Liver (tissue), 8 donors: ENCODE measurements at regions not wholly inside any gene's neighbourhood (a gene's known extent, or its start where the extent isn't known, plus 50 kb on each side); places are given as distances from the start of the nearest gene placed in this dataset.

ENCODE experiments used
- DNase-seq: peaks from one replicate; pipeline ENCODE4 v3.0.0-alpha.2; 2017; ENCODE audit warnings: low spot score
- H3K27ac ChIP-seq, 2 donors: one replicate each; pipeline ENCODE4 v1.7.0; 2013; ENCODE audit warnings: inconsistent platforms in 2 of 2, low read length in 2 of 2, control low read depth in 1 of 2, low read depth in 1 of 2, mild to moderate bottlenecking in 1 of 2
- H3K27me3 ChIP-seq, 4 donors: one replicate each; pipeline versions ENCODE4 v1.6.1 to v1.7.0; 2013; ENCODE audit warnings: low read length in 3 of 4, inconsistent platforms in 1 of 4, mild to moderate bottlenecking in 1 of 4, moderate library complexity in 1 of 4; ENCODE audit not compliant: control insufficient read depth in 4 of 4, insufficient read depth in 4 of 4
- H3K36me3 ChIP-seq, 4 donors: one replicate each; pipeline versions ENCODE4 v1.6.1 to v1.7.0; 2013; ENCODE audit warnings: low read length in 3 of 4, mild to moderate bottlenecking in 3 of 4, low read depth in 1 of 4, moderate library complexity in 1 of 4; ENCODE audit not compliant: control insufficient read depth in 4 of 4, insufficient read depth in 3 of 4
- H3K4me1 ChIP-seq, 4 donors: one replicate each; pipeline versions ENCODE4 v1.6.1 to v1.7.0; 2013; ENCODE audit warnings: low read length in 3 of 4, mild to moderate bottlenecking in 3 of 4, moderate library complexity in 1 of 4; ENCODE audit not compliant: control insufficient read depth in 4 of 4, insufficient read depth in 4 of 4
- H3K4me3 ChIP-seq, 3 donors: one replicate each; pipeline versions ENCODE4 v1.6.1 to v1.7.0; 2013; ENCODE audit warnings: low read length in 3 of 3, control low read depth in 1 of 3, low read depth in 1 of 3, mild to moderate bottlenecking in 1 of 3
- H3K9ac ChIP-seq, 2 donors: one replicate each; pipeline ENCODE4 v1.7.0; 2013; ENCODE audit warnings: low read length in 2 of 2, mild to moderate bottlenecking in 2 of 2, moderate library complexity in 2 of 2, control low read depth in 1 of 2, low read depth in 1 of 2
- H3K9me3 ChIP-seq, 4 donors: one replicate each; pipeline versions ENCODE4 v1.6.1 to v1.7.0; 2013; ENCODE audit warnings: low read length in 3 of 4; ENCODE audit not compliant: control insufficient read depth in 4 of 4
- ATF3 ChIP-seq: IDR thresholded peaks from 2 replicates; pipeline ENCODE4 v1.6.1; 2016; ENCODE audit warnings: antibody characterized with exemption
- CTCF ChIP-seq: fragments of 150-350 bp; IDR thresholded peaks from 2 replicates; pipeline ENCODE4 v1.5.1; 2017; ENCODE audit warnings: improper control_type of control experiment, low read depth, low read length; ENCODE audit not compliant: missing input control
- EGR1 ChIP-seq, 2 donors: IDR thresholded peaks; 2 replicates each; pipeline ENCODE4 v1.6.1; 2016 to 2018; ENCODE audit warnings: antibody characterized with exemption in 2 of 2, low read depth in 2 of 2
- FOXA1 ChIP-seq: IDR thresholded peaks from 2 replicates; pipeline ENCODE4 v1.6.1; 2016; ENCODE audit warnings: antibody characterized with exemption
- FOXA2 ChIP-seq: IDR thresholded peaks from 2 replicates; pipeline ENCODE4 v1.6.1; 2016; ENCODE audit warnings: antibody characterized with exemption
- GABPA ChIP-seq, 2 donors: IDR thresholded peaks in 1 of 2; conservative IDR thresholded peaks in 1 of 2; 2 replicates each; pipeline ENCODE4 v1.6.1; 2016; ENCODE audit warnings: antibody characterized with exemption in 2 of 2, mild to moderate bottlenecking in 1 of 2, moderate library complexity in 1 of 2
- HNF4A ChIP-seq, 2 donors: conservative IDR thresholded peaks; 2 replicates each; pipeline ENCODE4 v1.6.1; 2016; ENCODE audit warnings: antibody characterized with exemption in 2 of 2, mild to moderate bottlenecking in 2 of 2
- HNF4G ChIP-seq: IDR thresholded peaks from 2 replicates; pipeline ENCODE4 v1.6.1; 2016; ENCODE audit warnings: antibody characterized with exemption
- JUND ChIP-seq, 2 donors: IDR thresholded peaks; 2 replicates each; pipeline ENCODE4 v1.6.1; 2016; ENCODE audit warnings: antibody characterized with exemption in 2 of 2
- MAX ChIP-seq: IDR thresholded peaks from 2 replicates; pipeline ENCODE4 v1.6.1; 2016; ENCODE audit warnings: antibody characterized with exemption
- NR2F2 ChIP-seq: IDR thresholded peaks from 2 replicates; pipeline ENCODE4 v1.6.1; 2016; ENCODE audit warnings: antibody characterized with exemption
- RAD21 ChIP-seq, 2 donors: IDR thresholded peaks; 2 replicates each; pipeline ENCODE4 v1.6.1; 2016; ENCODE audit warnings: antibody characterized with exemption in 2 of 2, mild to moderate bottlenecking in 2 of 2
- REST ChIP-seq: IDR thresholded peaks from 2 replicates; pipeline ENCODE4 v1.6.1; 2016; ENCODE audit warnings: antibody characterized with exemption, mild to moderate bottlenecking
- RXRA ChIP-seq, 2 donors: IDR thresholded peaks; 2 replicates each; pipeline ENCODE4 v1.6.1; 2017 to 2018; ENCODE audit warnings: antibody characterized with exemption in 2 of 2, mild to moderate bottlenecking in 1 of 2
- SP1 ChIP-seq: IDR thresholded peaks from 2 replicates; pipeline ENCODE4 v1.6.1; 2018; ENCODE audit warnings: antibody characterized with exemption, mild to moderate bottlenecking
- TAF1 ChIP-seq: conservative IDR thresholded peaks from 2 replicates; pipeline ENCODE4 v1.6.1; 2016; ENCODE audit warnings: antibody characterized with exemption, mild to moderate bottlenecking
- YY1 ChIP-seq: IDR thresholded peaks from 2 replicates; pipeline ENCODE4 v1.6.1; 2016; ENCODE audit warnings: antibody characterized with exemption, mild to moderate bottlenecking
- ZBTB33 ChIP-seq: IDR thresholded peaks from 2 replicates; pipeline ENCODE4 v1.6.1; 2016; ENCODE audit warnings: antibody characterized with exemption
- WGBS: extraction: QIAGEN DNeasy Blood & Tissue Kit; methylation state at CpG from one replicate; pipeline ENCODE4 v1.1.7; 2013; 5-methylcytosine and 5-hydroxymethylcytosine counted together
- donor health status: healthy.
- donor health status: healthy.
- donor health status: healthy.
- donor health status: healthy.
- donor health status: healthy.

- Histone ChIP-seq H3K27ac (no peak overlapping the region), H3K36me3 (no peaks in the 10 kb centered on the region), H3K4me1 (peaks cover 6 to 16% (median 11%) of the 10 kb centered on the region in 4 donors), H3K9me3 (no peaks in the 10 kb centered on the region), H3K4me3 (no peak overlapping the region), H3K27me3 (no peaks in the 10 kb centered on the region), H3K9ac (no peak overlapping the region)
- TF ChIP-seq ZBTB33 (no peak), YY1 (no peak), ATF3 (no peak), HNF4A (conservative IDR thresholded peaks at IDR 0.05) (no peak), EGR1 (IDR thresholded peaks at IDR 0.05; ENCODE audit: low read depth in 2 of 2) (no peak), FOXA2 (no peak), CTCF (no peak), RAD21 (IDR thresholded peaks at IDR 0.05) (no peak), TAF1 (no peak), FOXA1 (no peak), NR2F2 (no peak), SP1 (no peak), RXRA (IDR thresholded peaks at IDR 0.05) (no peak), JUND (IDR thresholded peaks at IDR 0.05) (no peak), REST (no peak), MAX (no peak), HNF4G (no peak)
- DNase-seq: no peak
- 57% methylated on average over 2 of the region's 2 CpGs for WGBS
These were observed 372.2 kb upstream of the CDH5 start for GRCh38 chr16:65994291-65994690.

- H3K27me3 ChIP-seq: no peaks in the 10 kb centered on the region
- peaks cover 6 to 16% (median 11%) of the 10 kb centered on the region in 4 donors for H3K4me1 ChIP-seq
- H3K4me3 ChIP-seq: no peak overlapping the region
- H3K9me3 ChIP-seq: no peaks in the 10 kb centered on the region
- H3K9ac ChIP-seq: no peak overlapping the region
- H3K36me3 ChIP-seq: no peaks in the 10 kb centered on the region
- H3K27ac ChIP-seq: no peak overlapping the region
- no peak for DNase-seq
- 13% methylated on average over 1 of the region's 1 CpG for WGBS
- TF ChIP-seq GABPA (IDR thresholded peaks at IDR 0.05 in 1 of 2, conservative IDR thresholded peaks at IDR 0.05 in 1 of 2) (no peak), FOXA1 (no peak), SP1 (no peak), HNF4A (conservative IDR thresholded peaks at IDR 0.05) (peak in 1 of 2 donors; percentile 48), YY1 (peak; percentile 13), JUND (IDR thresholded peaks at IDR 0.05) (no peak), HNF4G (no peak), FOXA2 (no peak), RXRA (IDR thresholded peaks at IDR 0.05) (peak in 1 of 2 donors; percentile 66), ZBTB33 (no peak), NR2F2 (no peak), RAD21 (IDR thresholded peaks at IDR 0.05) (peak in 1 of 2 donors; percentile 14), MAX (no peak)
These were observed 375.3 kb upstream of the CDH5 start for GRCh38 chr16:65991149-65991701.
